ENCODE measurements at regions not wholly inside any gene's neighbourhood (a gene's known extent, or its start where the extent isn't known, plus 50 kb on each side); places are given as distances from the start of the nearest gene placed in this dataset.

DNA sequence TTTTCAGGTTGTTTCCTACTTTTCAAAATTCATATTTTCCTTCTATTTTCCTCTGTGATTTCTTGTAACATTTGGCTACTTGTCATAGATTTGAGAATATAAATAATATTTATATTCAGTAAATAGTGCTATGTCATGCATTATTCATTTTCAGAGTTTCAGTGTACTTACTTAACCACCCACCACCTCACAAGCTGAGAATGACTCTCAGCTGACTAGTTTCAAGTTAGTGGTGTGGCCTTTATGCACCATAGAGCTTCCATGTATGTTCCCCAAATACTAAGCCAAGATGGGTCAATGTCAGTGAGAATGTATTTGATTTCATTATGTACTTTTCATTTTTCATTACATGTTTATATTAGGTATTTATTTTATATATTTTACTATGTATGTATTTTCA lies 56.9 kb upstream of the RGS1 start:
- no peak overlapping the region for H3K27ac ChIP-seq
- no peak for TF ChIP-seq POLR2A (IDR thresholded peaks at IDR 0.05)
- no peak overlapping the region for H3K4me3 ChIP-seq
- H3K9me3 ChIP-seq: no peaks in the 10 kb centered on the region
- H3K36me3 ChIP-seq: no peaks in the 10 kb centered on the region
- H3K4me1 ChIP-seq: peaks cover 0 to 29% (median 8%) of the 10 kb centered on the region in 4 donors
- no peak for DNase-seq
- intact Hi-C loops (cut with DNase I; ENCODE audit: low total_unique reads): no loop called here
- H3K27me3 ChIP-seq: no peaks in the 10 kb centered on the region

DNA sequence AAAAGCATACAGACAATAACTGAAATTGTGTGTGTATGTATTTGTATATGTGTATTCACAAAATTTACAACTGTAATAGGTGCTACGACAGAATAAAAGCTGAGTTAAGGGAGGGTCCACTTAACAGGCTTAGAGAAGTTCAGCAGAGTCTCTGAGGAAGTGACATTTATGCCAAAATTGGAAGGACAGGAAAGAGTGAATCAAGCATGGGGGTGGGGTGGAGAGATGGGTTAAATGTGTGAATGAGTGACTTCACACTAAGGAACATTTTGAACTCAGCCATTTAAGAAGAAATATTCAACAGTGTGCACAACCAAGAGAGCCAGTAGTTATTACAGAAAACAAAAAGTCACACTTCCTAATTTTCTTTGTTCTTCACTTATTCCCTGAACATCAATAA lies 53.8 kb upstream of the RGS1 start:
- Histone ChIP-seq H3K27ac (no peak overlapping the region), H3K4me1 (peaks cover 0 to 15% (median 4%) of the 10 kb centered on the region in 4 donors), H3K9me3 (no peaks in the 10 kb centered on the region), H3K4me3 (no peak overlapping the region), H3K27me3 (no peaks in the 10 kb centered on the region), H3K36me3 (no peaks in the 10 kb centered on the region)
- DNase-seq: no peak
- TF ChIP-seq POLR2A (IDR thresholded peaks at IDR 0.05): no peak
- TF ChIP-seq, protein P1, sequence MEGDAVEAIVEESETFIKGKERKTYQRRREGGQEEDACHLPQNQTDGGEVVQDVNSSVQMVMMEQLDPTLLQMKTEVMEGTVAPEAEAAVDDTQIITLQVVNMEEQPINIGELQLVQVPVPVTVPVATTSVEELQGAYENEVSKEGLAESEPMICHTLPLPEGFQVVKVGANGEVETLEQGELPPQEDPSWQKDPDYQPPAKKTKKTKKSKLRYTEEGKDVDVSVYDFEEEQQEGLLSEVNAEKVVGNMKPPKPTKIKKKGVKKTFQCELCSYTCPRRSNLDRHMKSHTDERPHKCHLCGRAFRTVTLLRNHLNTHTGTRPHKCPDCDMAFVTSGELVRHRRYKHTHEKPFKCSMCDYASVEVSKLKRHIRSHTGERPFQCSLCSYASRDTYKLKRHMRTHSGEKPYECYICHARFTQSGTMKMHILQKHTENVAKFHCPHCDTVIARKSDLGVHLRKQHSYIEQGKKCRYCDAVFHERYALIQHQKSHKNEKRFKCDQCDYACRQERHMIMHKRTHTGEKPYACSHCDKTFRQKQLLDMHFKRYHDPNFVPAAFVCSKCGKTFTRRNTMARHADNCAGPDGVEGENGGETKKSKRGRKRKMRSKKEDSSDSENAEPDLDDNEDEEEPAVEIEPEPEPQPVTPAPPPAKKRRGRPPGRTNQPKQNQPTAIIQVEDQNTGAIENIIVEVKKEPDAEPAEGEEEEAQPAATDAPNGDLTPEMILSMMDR (IDR thresholded peaks at IDR 0.05): no peak
- intact Hi-C loops (cut with DNase I; ENCODE audit: low total_unique reads): no loop called here
- 52 to 79% (median 71%) methylated on average over 1 of the region's 1 CpG for WGBS, 5 donors

DNA sequence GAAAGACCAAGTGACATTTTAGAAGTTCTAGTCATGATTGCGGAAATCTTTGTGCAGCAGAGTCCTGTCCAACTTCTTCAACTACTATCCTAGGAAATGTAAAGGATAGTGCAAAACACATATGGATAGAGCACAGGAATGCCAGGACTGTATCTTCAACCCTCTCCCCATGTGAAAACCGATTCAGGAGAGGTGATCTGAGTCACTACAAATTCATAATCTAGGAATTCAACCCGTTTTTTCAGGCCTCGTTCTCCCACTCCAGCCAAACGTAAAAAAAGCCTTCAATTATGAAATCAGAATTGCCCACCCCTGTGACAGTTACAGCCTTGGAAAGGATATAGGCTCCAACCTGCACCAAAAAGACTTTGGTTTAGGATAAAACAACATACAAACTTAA lies 52.9 kb upstream of the RGS1 start:
- no peak overlapping the region for H3K4me3 ChIP-seq
- no peaks in the 10 kb centered on the region for H3K27me3 ChIP-seq
- H3K27ac ChIP-seq: no peak overlapping the region
- 89 to 96% (median 93%) methylated on average over 5 of the region's 5 CpGs for WGBS, 5 donors
- intact Hi-C loops (cut with DNase I; ENCODE audit: low total_unique reads): no loop called here
- H3K4me1 ChIP-seq: peaks cover 0 to 6% (median 2%) of the 10 kb centered on the region in 4 donors
- H3K9me3 ChIP-seq: no peaks in the 10 kb centered on the region
- no peaks in the 10 kb centered on the region for H3K36me3 ChIP-seq
- no peak for DNase-seq
- TF ChIP-seq EP300 (IDR thresholded peaks at IDR 0.05) (no peak), POLR2AphosphoS5 (IDR thresholded peaks at IDR 0.05) (no peak), POLR2A (IDR thresholded peaks at IDR 0.05) (no peak)
- TF ChIP-seq, protein P1 (IDR thresholded peaks at IDR 0.05): no peak

GRCh38 chr1:192524223-192524622 lies 51.4 kb upstream of the RGS1 start:
- no peaks in the 10 kb centered on the region for H3K9me3 ChIP-seq
- TF ChIP-seq POLR2AphosphoS5 (IDR thresholded peaks at IDR 0.05): peak in 1 of 3 donors; percentile 30
- TF ChIP-seq, protein P1 (IDR thresholded peaks at IDR 0.05): no peak
- H3K4me1 ChIP-seq: peaks cover 0 to 9% (median 4%) of the 10 kb centered on the region in 4 donors
- no peak for DNase-seq
- no peak overlapping the region for H3K4me3 ChIP-seq
- H3K36me3 ChIP-seq: no peaks in the 10 kb centered on the region
- H3K27me3 ChIP-seq: no peaks in the 10 kb centered on the region
- WGBS, 5 donors: 35 to 56% (median 50%) methylated on average over 1 of the region's 1 CpG
- H3K27ac ChIP-seq: peak overlapping the region in 1 of 5 donors; percentile 24
- intact Hi-C loops (cut with DNase I; ENCODE audit: low total_unique reads): no loop called here

Data from stomach (tissue), 8 donors.